Astrocyte of the spinal cord (primary cell): ENCODE measurements at regions not wholly inside any gene's neighbourhood (a gene's known extent, or its start where the extent isn't known, plus 50 kb on each side); places are given as distances from the start of the nearest gene placed in this dataset.

ENCODE experiments used
- DNase-seq: peaks from one replicate; pipeline ENCODE4 v3.0.0; 2011; ENCODE audit warnings: low read depth, low spot score
- H3K4me3 ChIP-seq: 2 replicates; pipeline ENCODE4 v1.5.1; 2011; ENCODE audit warnings: low read depth, mild to moderate bottlenecking, low read length, moderate library complexity
- CTCF ChIP-seq: IDR thresholded peaks from 2 replicates; pipeline ENCODE4 v1.5.1; 2012; ENCODE audit warnings: low read depth, mild to moderate bottlenecking, low read length, inconsistent platforms
- in situ Hi-C: cut with HindIII; loops from 2 replicates; pipeline ENCODE4 v1.10.0; 2017; ENCODE audit warnings: low sequenced_read_pairs

GRCh38 chr20:7820897-7821296 is 119.4 kb downstream of the HAO1 start:
- in situ Hi-C loops = no loop called here
- no peak overlapping the region for H3K4me3 ChIP-seq
- no peak for TF ChIP-seq CTCF
- no peak for DNase-seq

- no peak for DNase-seq
- no peak overlapping the region for H3K4me3 ChIP-seq
- in situ Hi-C loops = no loop called here
- TF ChIP-seq CTCF = no peak
Measured at GRCh38 chr20:7822772-7823171, 117.5 kb downstream of the HAO1 start.

GRCh38 chr20:7828437-7828836 is 111.8 kb downstream of the HAO1 start:
- TF ChIP-seq CTCF = no peak
- no peak overlapping the region for H3K4me3 ChIP-seq
- in situ Hi-C loops = no loop called here
- no peak for DNase-seq

GRCh38 chr20:7829031-7829430 is 111.2 kb downstream of the HAO1 start:
- no peak overlapping the region for H3K4me3 ChIP-seq
- in situ Hi-C loops = no loop called here
- DNase-seq = no peak
- no peak for TF ChIP-seq CTCF

GRCh38 chr20:7829776-7830175 is 110.5 kb downstream of the HAO1 start:
- no peak for TF ChIP-seq CTCF
- in situ Hi-C loops = no loop called here
- H3K4me3 ChIP-seq = no peak overlapping the region
- DNase-seq = no peak
